IMR-90 (cell line): ENCODE measurements at regions not wholly inside any gene's neighbourhood (a gene's known extent, or its start where the extent isn't known, plus 50 kb on each side); places are given as distances from the start of the nearest gene placed in this dataset.

Experiments
- ATAC-seq: fragments of 200-7000 bp; cut with Tn5 transposase; 2 replicates; pipeline ENCODE4 v1.9.1; 2020; ENCODE audit warnings: low read depth, mild to moderate bottlenecking, moderate library complexity
- BruUV-seq: library from RNA; stranded (reverse); fragments of 400-500 nt; replicated peaks from 2 replicates; lab custom pipeline; 2021; lab: Mats Ljungman, UMichigan
- CTCF ChIA-PET: fragments of 300-600 bp; formaldehyde crosslinking; extraction: SDS; loops from one replicate; lab custom pipeline; 2021; ENCODE audit warnings: antibody characterized with exemption; lab: Yijun Ruan, JAX
- POLR2A ChIA-PET: fragments of 300-600 bp; sonication (Branson Sonifier 250); formaldehyde crosslinking; loops from one replicate; lab custom pipeline; 2022; ENCODE audit warnings: antibody characterized with exemption; ENCODE audit not compliant: unreplicated experiment; lab: Charles Lee
- DNase-seq: peaks from one replicate; pipeline ENCODE4 v3.0.0; 2013
- H2AFZ ChIP-seq: replicated peaks from 2 replicates; pipeline ENCODE3; 2013; ENCODE audit warnings: low read length, mild to moderate bottlenecking; ENCODE audit not compliant: poor library complexity
- H2AK5ac ChIP-seq: 2 replicates; pipeline ENCODE4 v1.6.1; 2013; ENCODE audit warnings: low read depth, low read length, inconsistent platforms
- H2AK9ac ChIP-seq: replicated peaks from 2 replicates; pipeline ENCODE3; 2013; ENCODE audit warnings: mild to moderate bottlenecking, low read depth, low read length, moderate library complexity; ENCODE audit not compliant: poor library complexity
- H2BK120ac ChIP-seq: 2 replicates; pipeline ENCODE4 v1.6.1; 2013; ENCODE audit warnings: low read depth, low read length, inconsistent platforms
- H2BK15ac ChIP-seq: 3 replicates; pipeline ENCODE4 v1.6.1; 2013; ENCODE audit warnings: low read depth, low read length, inconsistent platforms
- H2BK20ac ChIP-seq: 2 replicates; pipeline ENCODE4 v1.6.1; 2013; ENCODE audit warnings: low read depth, mild to moderate bottlenecking, inconsistent platforms, low read length, moderate library complexity
- H2BK5ac ChIP-seq: 2 replicates; pipeline ENCODE4 v1.6.1; 2013; ENCODE audit warnings: mild to moderate bottlenecking, low read depth, low read length, inconsistent platforms; ENCODE audit not compliant: poor library complexity, severe bottlenecking
- H3K14ac ChIP-seq: replicated peaks from 2 replicates; pipeline ENCODE4 v1.6.1; 2013; ENCODE audit warnings: low read depth, low read length, inconsistent platforms
- H3K18ac ChIP-seq: 2 replicates; pipeline ENCODE4 v1.6.1; 2013; ENCODE audit warnings: low read depth, low read length, control low read depth
- H3K23ac ChIP-seq: 2 replicates; pipeline ENCODE4 v1.6.1; 2013; ENCODE audit warnings: low read depth, low read length, inconsistent platforms
- H3K27ac ChIP-seq: 2 replicates; pipeline ENCODE4 v1.5.1; 2013; ENCODE audit warnings: mild to moderate bottlenecking, control low read depth, low read length; ENCODE audit not compliant: insufficient read depth
- H3K27me3 ChIP-seq: 2 replicates; pipeline ENCODE4 v1.6.1; 2013; ENCODE audit warnings: low read length; ENCODE audit not compliant: control insufficient read depth, insufficient read depth
- H3K36me3 ChIP-seq: 2 replicates; pipeline ENCODE4 v1.6.1; 2013; ENCODE audit warnings: low read length, mixed read lengths; ENCODE audit not compliant: control insufficient read depth, insufficient read depth
- H3K4ac ChIP-seq: 2 replicates; pipeline ENCODE4 v1.6.1; 2013; ENCODE audit warnings: low read depth, low read length, inconsistent platforms
- H3K4me1 ChIP-seq: 2 replicates; pipeline ENCODE4 v1.6.1; 2013; ENCODE audit warnings: low read length, mixed read lengths; ENCODE audit not compliant: control insufficient read depth, insufficient read depth
- H3K4me2 ChIP-seq: 2 replicates; pipeline ENCODE4 v1.6.1; 2013; ENCODE audit warnings: low read depth, mild to moderate bottlenecking, control low read depth, low read length, moderate library complexity
- H3K4me3 ChIP-seq: 2 replicates; pipeline ENCODE4 v1.5.1; 2013; ENCODE audit warnings: low read depth, mild to moderate bottlenecking, control low read depth, low read length, moderate library complexity; ENCODE audit not compliant: insufficient read depth
- H3K56ac ChIP-seq: 2 replicates; pipeline ENCODE4 v1.6.1; 2013; ENCODE audit warnings: low read length, inconsistent platforms; ENCODE audit not compliant: insufficient read depth; ENCODE audit errors: extremely low read depth
- H3K79me1 ChIP-seq, 2 experiments: 2 replicates each; pipeline ENCODE4 v1.6.1; 2013; ENCODE audit warnings: low read length in 2 of 2, inconsistent platforms in 1 of 2, low read depth in 1 of 2
- H3K9ac ChIP-seq: 2 replicates; pipeline ENCODE4 v1.6.1; 2013; ENCODE audit warnings: low read depth, low read length, control low read depth
- H3K9me1 ChIP-seq: 2 replicates; pipeline ENCODE4 v1.6.1; 2013; ENCODE audit warnings: low read length, inconsistent platforms; ENCODE audit not compliant: insufficient read depth
- H3K9me3 ChIP-seq: 2 replicates; pipeline ENCODE4 v1.6.1; 2013; ENCODE audit warnings: low read length; ENCODE audit not compliant: control insufficient read depth, insufficient read depth
- H4K20me1 ChIP-seq: 2 replicates; pipeline ENCODE4 v1.6.1; 2013; ENCODE audit warnings: low read length, inconsistent platforms; ENCODE audit not compliant: insufficient read depth
- H4K5ac ChIP-seq: 2 replicates; pipeline ENCODE4 v1.6.1; 2013; ENCODE audit warnings: mild to moderate bottlenecking, low read depth, low read length, control low read depth
- H4K8ac ChIP-seq, 2 experiments: 2 replicates each; pipeline ENCODE4 v1.6.1; 2013; ENCODE audit warnings: low read depth in 2 of 2, low read length in 2 of 2, control low read depth in 1 of 2, inconsistent platforms in 1 of 2
- H4K91ac ChIP-seq: 2 replicates; pipeline ENCODE4 v1.6.1; 2013; ENCODE audit warnings: low read depth, low read length, inconsistent platforms; ENCODE audit not compliant: insufficient read depth
- BHLHE40 ChIP-seq: fragments of 150-350 bp; IDR thresholded peaks from 2 replicates; pipeline ENCODE4 v1.6.1; 2016; ENCODE audit warnings: mild to moderate bottlenecking, low read depth, low read length
- CEBPB ChIP-seq: IDR thresholded peaks from 2 replicates; pipeline ENCODE4 v1.6.1; 2012; ENCODE audit warnings: low read depth, low read length, improper control_type of control experiment
- CHD1 ChIP-seq: IDR thresholded peaks from 2 replicates; pipeline ENCODE4 v1.6.1; 2012; ENCODE audit warnings: low read depth, low read length, improper control_type of control experiment
- FOS ChIP-seq: fragments of 150-350 bp; IDR thresholded peaks from 2 replicates; pipeline ENCODE4 v1.6.1; 2016; ENCODE audit warnings: low read depth, low read length
- MAFK ChIP-seq: IDR thresholded peaks from 2 replicates; pipeline ENCODE4 v1.6.1; 2012; ENCODE audit warnings: low read depth, low read length, improper control_type of control experiment
- MAZ ChIP-seq: IDR thresholded peaks from 2 replicates; pipeline ENCODE4 v1.6.1; 2012; ENCODE audit warnings: low read depth, mild to moderate bottlenecking, low read length, improper control_type of control experiment, moderate library complexity, borderline replicate concordance
- MXI1 ChIP-seq: IDR thresholded peaks from 2 replicates; pipeline ENCODE4 v1.6.1; 2012; ENCODE audit warnings: low read depth, mild to moderate bottlenecking, low read length, moderate library complexity, borderline replicate concordance
- NFE2L2 ChIP-seq: fragments of 150-350 bp; IDR thresholded peaks from 2 replicates; pipeline ENCODE4 v1.6.1; 2016; ENCODE audit warnings: low read depth, mild to moderate bottlenecking, low read length
- POLR2A ChIP-seq: IDR thresholded peaks from 2 replicates; pipeline ENCODE4 v1.6.1; 2012; ENCODE audit warnings: mild to moderate bottlenecking, low read depth, low read length
- RAD21 ChIP-seq: IDR thresholded peaks from 2 replicates; pipeline ENCODE4 v1.6.1; 2012; ENCODE audit warnings: low read length, improper control_type of control experiment
- RCOR1 ChIP-seq: IDR thresholded peaks from 2 replicates; pipeline ENCODE4 v1.6.1; 2012; ENCODE audit warnings: mild to moderate bottlenecking, low read length, improper control_type of control experiment; ENCODE audit not compliant: insufficient replicate concordance
- RFX5 ChIP-seq: IDR thresholded peaks from 2 replicates; pipeline ENCODE4 v1.8.0; 2012; ENCODE audit warnings: low read depth, mild to moderate bottlenecking, low read length, moderate library complexity
- SMC3 ChIP-seq: fragments of 150-350 bp; IDR thresholded peaks from 2 replicates; pipeline ENCODE4 v1.6.1; 2016; ENCODE audit warnings: low read depth, mild to moderate bottlenecking, antibody characterized with exemption, low read length, moderate library complexity
- dilution Hi-C: fragments of 300-500 bp; cut with HindIII; formaldehyde crosslinking; loops from one replicate; pipeline ENCODE4 v1.14.3; 2018; ENCODE audit warnings: low sequenced_read_pairs; ENCODE audit not compliant: unreplicated experiment
- in situ Hi-C: fragments of 300-500 bp; cut with MboI; formaldehyde crosslinking; loops from 3 replicates; pipeline ENCODE4 v1.14.3; 2019; ENCODE audit warnings: low sequenced_read_pairs, inconsistent platforms, mixed read lengths
- intact Hi-C: fragments of 100-400 bp; cut with micrococcal nuclease; formaldehyde crosslinking; loops from 2 replicates; pipeline ENCODE4 v1.10.0; 2022
- TF ChIP-seq, protein P1 (sequence below): fragments of 150-350 bp; IDR thresholded peaks from 2 replicates; pipeline ENCODE4 v1.6.1; 2016; ENCODE audit warnings: low read depth, mild to moderate bottlenecking, low read length, moderate library complexity, borderline replicate concordance
- TF ChIP-seq, protein P2 (sequence below): fragments of 150-350 bp; IDR thresholded peaks from 2 replicates; pipeline ENCODE4 v1.6.1; 2017; ENCODE audit warnings: mild to moderate bottlenecking, antibody characterized with exemption, low read length, low read depth
- TF ChIP-seq, protein P3 (sequence below): conservative IDR thresholded peaks from 2 replicates; pipeline ENCODE4 v1.5.1; 2012; ENCODE audit warnings: mild to moderate bottlenecking, low read depth, low read length, improper control_type of control experiment

DNA sequence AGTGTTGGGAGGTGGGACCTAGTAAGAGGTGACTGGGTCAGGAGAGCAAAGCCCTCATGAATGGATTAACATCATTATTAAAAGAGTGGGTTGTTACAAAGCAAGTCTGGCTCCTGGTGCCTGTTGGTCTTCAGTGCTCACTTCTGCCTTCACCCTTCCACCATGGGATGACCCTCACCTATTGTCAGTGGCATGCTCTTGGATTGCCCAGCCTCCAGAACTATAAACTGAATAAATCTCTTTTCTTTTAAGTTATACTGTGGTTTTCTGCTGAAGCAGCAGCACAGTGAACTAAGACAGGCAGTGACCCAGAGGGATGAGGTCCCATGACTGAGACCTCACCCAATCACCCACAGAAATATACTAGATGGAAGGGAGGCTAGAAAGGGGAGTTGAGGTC is 57.5 kb upstream of the ATL2 start:
- intact Hi-C loops (no loop called here), dilution Hi-C loops (no loop called here), in situ Hi-C loops (no loop called here)
- Histone ChIP-seq H2BK15ac (no peak overlapping the region), H4K5ac (no peak overlapping the region), H2BK20ac (no peak overlapping the region), H2BK120ac (no peak overlapping the region), H2BK5ac (no peak overlapping the region), H3K9ac (no peak overlapping the region), H3K36me3 (no peaks in the 10 kb centered on the region), H3K18ac (no peak overlapping the region), H3K27me3 (peaks cover 54% of the 10 kb centered on the region), H4K91ac (no peak overlapping the region), H3K9me1 (no peaks in the 10 kb centered on the region), H3K4me2 (no peak overlapping the region), H3K56ac (no peak overlapping the region), H3K4me3 (no peak overlapping the region), H3K4me1 (no peaks in the 10 kb centered on the region), H3K23ac (no peak overlapping the region), H4K20me1 (no peaks in the 10 kb centered on the region), H2AFZ (no peak overlapping the region), H4K8ac (no peak overlapping the region), H3K14ac (no peak overlapping the region), H2AK5ac (no peak overlapping the region), H3K79me1 (no peaks in the 10 kb centered on the region), H3K4ac (no peak overlapping the region), H2AK9ac (no peak overlapping the region), H3K9me3 (no peaks in the 10 kb centered on the region; the same call in 1 of the 2 replicates), H3K27ac (no peak overlapping the region)
- no peak for ATAC-seq
- TF ChIP-seq RAD21 (no peak), POLR2A (no peak), CEBPB (no peak), CHD1 (no peak), FOS (no peak), RCOR1 (no peak), RFX5 (no peak), BHLHE40 (no peak), MXI1 (no peak), SMC3 (no peak), MAFK (no peak), MAZ (no peak), NFE2L2 (no peak)
- TF ChIP-seq, protein P1, sequence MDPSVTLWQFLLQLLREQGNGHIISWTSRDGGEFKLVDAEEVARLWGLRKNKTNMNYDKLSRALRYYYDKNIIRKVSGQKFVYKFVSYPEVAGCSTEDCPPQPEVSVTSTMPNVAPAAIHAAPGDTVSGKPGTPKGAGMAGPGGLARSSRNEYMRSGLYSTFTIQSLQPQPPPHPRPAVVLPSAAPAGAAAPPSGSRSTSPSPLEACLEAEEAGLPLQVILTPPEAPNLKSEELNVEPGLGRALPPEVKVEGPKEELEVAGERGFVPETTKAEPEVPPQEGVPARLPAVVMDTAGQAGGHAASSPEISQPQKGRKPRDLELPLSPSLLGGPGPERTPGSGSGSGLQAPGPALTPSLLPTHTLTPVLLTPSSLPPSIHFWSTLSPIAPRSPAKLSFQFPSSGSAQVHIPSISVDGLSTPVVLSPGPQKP: no peak
- TF ChIP-seq, protein P2, sequence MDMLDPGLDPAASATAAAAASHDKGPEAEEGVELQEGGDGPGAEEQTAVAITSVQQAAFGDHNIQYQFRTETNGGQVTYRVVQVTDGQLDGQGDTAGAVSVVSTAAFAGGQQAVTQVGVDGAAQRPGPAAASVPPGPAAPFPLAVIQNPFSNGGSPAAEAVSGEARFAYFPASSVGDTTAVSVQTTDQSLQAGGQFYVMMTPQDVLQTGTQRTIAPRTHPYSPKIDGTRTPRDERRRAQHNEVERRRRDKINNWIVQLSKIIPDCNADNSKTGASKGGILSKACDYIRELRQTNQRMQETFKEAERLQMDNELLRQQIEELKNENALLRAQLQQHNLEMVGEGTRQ: no peak
- TF ChIP-seq, protein P3, sequence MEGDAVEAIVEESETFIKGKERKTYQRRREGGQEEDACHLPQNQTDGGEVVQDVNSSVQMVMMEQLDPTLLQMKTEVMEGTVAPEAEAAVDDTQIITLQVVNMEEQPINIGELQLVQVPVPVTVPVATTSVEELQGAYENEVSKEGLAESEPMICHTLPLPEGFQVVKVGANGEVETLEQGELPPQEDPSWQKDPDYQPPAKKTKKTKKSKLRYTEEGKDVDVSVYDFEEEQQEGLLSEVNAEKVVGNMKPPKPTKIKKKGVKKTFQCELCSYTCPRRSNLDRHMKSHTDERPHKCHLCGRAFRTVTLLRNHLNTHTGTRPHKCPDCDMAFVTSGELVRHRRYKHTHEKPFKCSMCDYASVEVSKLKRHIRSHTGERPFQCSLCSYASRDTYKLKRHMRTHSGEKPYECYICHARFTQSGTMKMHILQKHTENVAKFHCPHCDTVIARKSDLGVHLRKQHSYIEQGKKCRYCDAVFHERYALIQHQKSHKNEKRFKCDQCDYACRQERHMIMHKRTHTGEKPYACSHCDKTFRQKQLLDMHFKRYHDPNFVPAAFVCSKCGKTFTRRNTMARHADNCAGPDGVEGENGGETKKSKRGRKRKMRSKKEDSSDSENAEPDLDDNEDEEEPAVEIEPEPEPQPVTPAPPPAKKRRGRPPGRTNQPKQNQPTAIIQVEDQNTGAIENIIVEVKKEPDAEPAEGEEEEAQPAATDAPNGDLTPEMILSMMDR: no peak
- no peak for DNase-seq
- POLR2A ChIA-PET: no interaction called here
- no TSS peak for BruUV-seq
- CTCF ChIA-PET: no interaction called here
